ENCODE measurements at regions not wholly inside any gene's neighbourhood (a gene's known extent, or its start where the extent isn't known, plus 50 kb on each side); places are given as distances from the start of the nearest gene placed in this dataset.
"Not testable (repeated sequence)": the region's sequence is repeated elsewhere in the genome, so short reads cannot be mapped to it uniquely, and the experiment has no call there.

GRCh38 chr2:133886735-133887675, 318.7 kb upstream of the NCKAP5 start:
- DNase-seq: peak; percentile 88

- peak; percentile 71 for DNase-seq
These were observed 319.4 kb upstream of the NCKAP5 start for GRCh38 chr2:133887676-133888040.

DNA sequence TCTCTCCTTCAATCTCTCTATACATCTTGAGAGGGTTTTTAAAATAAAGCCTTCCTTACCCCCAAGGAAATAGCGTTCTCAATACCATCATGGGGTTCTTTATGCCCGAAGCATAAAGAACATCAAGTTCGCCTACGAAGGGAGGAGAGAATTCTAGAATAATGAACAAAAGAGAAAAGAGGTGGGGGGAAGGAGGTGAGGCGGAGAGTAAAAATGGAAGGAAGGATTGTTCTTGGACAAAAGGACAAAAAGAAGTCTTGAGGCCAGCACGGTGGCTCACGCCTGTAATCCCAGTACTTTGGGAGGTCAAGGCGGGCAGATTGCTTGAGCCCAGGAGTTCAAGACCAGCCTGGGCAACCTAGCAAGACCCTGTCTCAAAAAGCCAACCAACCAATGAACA, 319.8 kb upstream of the NCKAP5 start:
- DNase-seq: peak; percentile 9

DNA sequence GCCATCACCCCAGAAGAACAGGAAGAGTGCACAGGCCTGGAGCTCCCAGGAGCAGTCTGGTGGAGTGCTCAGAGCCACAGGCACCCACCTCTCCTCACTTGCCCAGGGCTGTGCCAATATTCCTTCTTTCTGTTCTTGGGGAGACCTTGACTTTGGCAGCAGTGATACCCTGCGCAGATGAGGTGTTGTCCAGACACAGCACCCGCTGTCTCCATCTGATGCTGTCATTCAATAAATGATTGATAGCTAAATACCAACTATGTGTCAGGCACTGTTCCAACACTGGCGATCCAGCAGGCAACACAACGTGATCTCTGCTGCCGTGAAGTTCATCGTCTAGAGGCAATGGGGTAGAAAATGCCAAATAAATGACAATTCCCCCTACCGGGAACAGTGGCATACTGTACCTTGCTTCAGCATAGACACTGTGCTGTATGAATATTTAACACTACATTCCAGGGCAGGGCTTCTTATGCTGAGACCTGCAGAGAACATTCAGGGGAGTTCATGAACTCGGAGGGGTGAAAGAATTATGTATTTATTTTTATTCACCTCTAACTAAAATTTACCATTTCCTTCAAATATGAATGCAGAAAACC, 320.5 kb upstream of the NCKAP5 start:
- peak; percentile 21 for DNase-seq

- DNase-seq: no peak
These were observed 324.2 kb upstream of the NCKAP5 start for GRCh38 chr2:133892352-133892913.

GRCh38 chr2:133894429-133894828, 326.2 kb upstream of the NCKAP5 start:
- no peak for DNase-seq

GRCh38 chr2:133897838-133898237, 329.6 kb upstream of the NCKAP5 start:
- DNase-seq: not testable (repeated sequence)

- DNase-seq: no peak
These were observed 332.6 kb upstream of the NCKAP5 start for GRCh38 chr2:133900909-133901308.

DNA sequence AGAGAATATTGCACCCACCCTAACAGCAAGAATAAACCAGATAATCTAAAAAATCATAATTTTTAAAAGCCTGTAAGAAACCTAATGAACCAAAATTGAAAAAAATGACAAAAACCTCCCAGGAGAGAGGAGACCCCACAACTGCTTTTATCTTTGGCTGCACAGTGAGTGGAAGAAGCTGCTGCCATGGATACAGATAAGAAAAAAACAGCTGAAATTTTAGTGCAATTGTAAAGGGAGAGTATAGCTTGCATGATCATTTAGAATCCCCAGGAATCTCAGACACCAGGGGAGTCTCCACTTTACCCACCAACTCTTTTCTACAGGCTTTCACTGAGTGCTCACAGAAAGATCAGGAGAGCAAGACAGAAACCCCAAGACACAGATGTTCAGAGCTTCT, 338.1 kb upstream of the NCKAP5 start:
- DNase-seq: no peak

GRCh38 chr2:133906926-133907325, 338.7 kb upstream of the NCKAP5 start:
- DNase-seq: no peak

- no peak for DNase-seq
These were observed 339.9 kb upstream of the NCKAP5 start for GRCh38 chr2:133908171-133908570.

DNA sequence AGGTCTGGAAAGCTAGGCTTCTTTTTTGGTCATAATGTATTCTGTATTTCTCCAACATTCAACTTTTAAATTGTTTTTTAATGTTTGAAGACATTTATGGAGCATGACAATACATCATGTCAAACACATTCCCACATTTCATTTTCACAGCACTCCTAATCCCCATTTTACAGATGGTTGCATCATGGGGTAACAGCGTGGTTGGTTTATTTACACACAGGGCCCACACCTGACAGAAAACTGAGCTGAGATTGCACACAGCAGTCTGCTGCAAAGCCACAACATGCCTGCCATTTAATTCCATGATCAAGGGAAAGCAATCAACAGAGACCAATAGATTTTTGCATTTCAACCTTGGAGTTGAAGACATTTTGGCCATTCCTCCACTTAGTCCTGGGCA, 335.7 kb upstream of the MGAT5 start:
- no peak for DNase-seq

- no peak for DNase-seq
These were observed 334.6 kb upstream of the MGAT5 start for GRCh38 chr2:133919285-133919684.

GRCh38 chr2:133927894-133928293, 326.0 kb upstream of the MGAT5 start:
- DNase-seq: no peak

GRCh38 chr2:133936096-133936495, 317.8 kb upstream of the MGAT5 start:
- no peak for DNase-seq

- no peak for DNase-seq
These were observed 317.3 kb upstream of the MGAT5 start for GRCh38 chr2:133936601-133937000.

DNA sequence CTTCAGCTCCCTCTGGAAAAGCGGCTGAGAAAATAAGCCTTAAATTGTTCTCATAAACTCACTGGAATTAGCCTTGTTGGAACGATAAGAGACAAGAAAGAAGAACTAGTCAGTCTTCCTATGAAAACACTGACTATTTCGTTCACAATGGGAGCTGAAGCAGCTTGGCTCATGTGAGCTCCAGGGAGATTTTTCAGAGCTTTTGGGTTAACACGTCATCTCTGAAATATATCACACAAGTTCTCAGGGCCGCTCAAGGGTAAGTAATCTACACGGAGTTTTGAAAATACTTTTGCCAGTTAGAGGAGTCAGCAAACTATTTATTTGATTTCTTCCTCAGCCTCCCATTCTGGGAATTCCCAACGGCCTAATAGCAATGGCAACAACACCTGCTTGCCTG, 316.2 kb upstream of the MGAT5 start:
- no peak for DNase-seq

DNA sequence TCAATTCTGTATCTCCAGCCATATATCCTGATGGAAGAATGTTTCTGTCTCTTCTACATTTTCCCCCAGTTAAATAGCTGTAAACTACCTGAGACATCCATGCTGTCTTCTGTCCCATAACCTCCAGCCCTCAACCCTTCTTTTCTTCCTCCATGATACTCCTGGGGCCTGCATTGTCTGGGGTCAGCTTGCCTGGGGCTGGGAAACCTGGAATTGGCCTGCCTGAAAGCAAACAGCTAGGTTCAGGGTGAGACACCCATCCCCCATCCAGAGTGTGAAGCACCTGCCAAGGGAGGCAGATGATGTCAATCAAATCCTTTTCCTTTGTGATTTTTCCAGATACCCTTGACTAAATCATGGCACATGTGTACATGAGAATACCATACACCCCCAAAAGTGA, 313.7 kb upstream of the MGAT5 start:
- DNase-seq: no peak

GRCh38 chr2:133941666-133942065, 312.2 kb upstream of the MGAT5 start:
- no peak for DNase-seq

DNA sequence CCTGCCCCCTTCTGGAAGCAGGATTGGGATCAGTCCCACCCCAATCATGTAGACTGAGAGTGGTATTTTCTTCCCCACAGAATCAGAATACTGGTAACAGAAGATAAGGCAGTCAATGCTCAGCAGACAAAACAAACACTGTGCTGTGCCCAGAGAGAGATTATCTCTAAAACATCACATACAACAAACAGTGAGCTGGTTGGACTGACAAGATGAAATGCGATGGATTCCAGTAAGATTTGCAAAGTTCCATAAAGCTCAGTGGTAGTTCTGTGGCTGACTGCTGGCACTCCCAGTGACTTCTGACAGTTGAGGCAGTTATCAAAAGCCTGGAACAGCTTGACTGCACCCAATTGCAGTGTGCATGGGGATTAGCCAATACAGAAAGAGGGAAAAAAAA, 311.5 kb upstream of the MGAT5 start:
- no peak for DNase-seq

DNA sequence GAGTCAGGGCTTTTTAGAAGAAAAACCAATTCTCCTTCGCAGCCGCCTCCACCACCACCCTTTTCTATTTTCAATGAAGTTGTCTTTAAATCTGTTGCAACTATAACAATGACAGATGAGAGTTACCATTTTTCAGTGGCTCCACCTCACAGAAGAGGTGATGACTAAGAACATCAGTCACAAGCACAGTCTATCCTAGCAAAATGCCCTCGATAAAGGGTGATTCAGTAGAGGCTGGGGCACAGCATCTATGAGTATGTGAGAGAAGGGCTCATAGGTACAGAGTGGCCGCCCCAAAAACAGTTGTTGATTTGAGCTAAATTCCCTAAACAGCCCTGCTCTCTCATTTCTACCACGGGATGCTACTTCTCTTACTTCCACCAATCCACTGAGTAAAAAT, 310.8 kb upstream of the MGAT5 start:
- no peak for DNase-seq

DNA sequence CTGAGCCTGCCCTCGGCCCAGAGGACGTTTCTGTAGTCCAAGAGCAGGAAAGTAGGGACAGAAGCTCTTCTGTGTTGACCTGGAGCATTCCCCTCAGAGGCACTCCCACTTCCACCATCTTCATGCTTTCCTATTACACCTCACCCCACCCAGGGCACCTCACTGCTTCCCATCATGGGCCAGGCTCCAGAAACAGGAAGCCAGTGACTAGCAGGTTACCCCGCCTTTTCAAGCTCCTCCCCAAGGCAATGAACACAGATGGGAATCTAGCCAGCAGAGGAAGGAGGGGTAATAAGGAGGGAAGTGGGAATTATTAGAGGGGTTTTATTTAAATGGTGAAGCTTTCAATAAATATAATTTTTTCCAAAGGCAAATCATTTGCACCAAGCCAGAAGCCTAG, 308.8 kb upstream of the MGAT5 start:
- no peak for DNase-seq

DNA sequence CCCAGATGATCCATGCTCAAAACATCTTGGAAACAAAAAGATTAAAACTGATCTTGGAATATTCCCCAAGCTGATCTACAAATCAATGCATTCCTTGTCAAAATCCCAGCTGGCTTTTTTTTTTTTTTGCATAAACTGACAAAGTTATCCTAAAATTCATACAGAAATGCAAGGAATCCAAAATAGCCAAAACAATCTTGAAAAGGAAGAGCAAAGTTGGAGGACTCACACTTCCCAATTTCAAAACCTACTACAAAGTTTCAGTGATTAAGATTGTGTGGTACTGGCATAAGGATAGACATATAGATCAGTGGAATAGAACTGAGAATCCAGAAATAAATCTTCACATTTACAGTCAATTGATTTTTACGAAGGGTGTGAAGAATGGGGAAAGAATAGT, 306.8 kb upstream of the MGAT5 start:
- no peak for DNase-seq

GRCh38 chr2:133948610-133949290, 305.1 kb upstream of the MGAT5 start:
- DNase-seq: no peak

All from islet precursor cell (in vitro differentiated cells).